ENCODE measurements at regions not wholly inside any gene's neighbourhood (a gene's known extent, or its start where the extent isn't known, plus 50 kb on each side); places are given as distances from the start of the nearest gene placed in this dataset.
A peak's percentile ranks its signal among the peaks of the same experiment; 100 is the strongest.

DNA sequence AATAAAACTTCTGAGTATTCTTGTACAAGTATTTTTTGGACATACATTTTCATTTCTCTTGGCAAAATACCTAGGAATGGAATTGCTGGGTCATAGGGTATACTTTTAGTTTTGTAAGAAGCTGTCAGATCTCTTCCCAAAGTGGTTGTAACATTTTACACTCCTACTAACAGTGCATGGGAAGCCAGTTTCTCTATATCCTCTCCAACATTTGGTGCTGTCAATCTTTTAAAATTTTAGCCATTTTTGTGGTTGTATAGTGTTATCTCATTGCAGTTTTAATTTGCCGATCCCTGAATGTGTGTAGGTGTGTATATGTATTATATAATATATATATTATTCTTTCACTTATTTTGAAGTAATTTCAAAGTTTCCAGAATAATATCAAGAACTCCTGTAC, 63.1 kb upstream of the TMEM178A start:
- no peaks in the 10 kb centered on the region for H3K36me3 ChIP-seq
- DNase-seq, result no peak
- TF ChIP-seq, protein P1, sequence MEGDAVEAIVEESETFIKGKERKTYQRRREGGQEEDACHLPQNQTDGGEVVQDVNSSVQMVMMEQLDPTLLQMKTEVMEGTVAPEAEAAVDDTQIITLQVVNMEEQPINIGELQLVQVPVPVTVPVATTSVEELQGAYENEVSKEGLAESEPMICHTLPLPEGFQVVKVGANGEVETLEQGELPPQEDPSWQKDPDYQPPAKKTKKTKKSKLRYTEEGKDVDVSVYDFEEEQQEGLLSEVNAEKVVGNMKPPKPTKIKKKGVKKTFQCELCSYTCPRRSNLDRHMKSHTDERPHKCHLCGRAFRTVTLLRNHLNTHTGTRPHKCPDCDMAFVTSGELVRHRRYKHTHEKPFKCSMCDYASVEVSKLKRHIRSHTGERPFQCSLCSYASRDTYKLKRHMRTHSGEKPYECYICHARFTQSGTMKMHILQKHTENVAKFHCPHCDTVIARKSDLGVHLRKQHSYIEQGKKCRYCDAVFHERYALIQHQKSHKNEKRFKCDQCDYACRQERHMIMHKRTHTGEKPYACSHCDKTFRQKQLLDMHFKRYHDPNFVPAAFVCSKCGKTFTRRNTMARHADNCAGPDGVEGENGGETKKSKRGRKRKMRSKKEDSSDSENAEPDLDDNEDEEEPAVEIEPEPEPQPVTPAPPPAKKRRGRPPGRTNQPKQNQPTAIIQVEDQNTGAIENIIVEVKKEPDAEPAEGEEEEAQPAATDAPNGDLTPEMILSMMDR (IDR thresholded peaks at IDR 0.05), result no peak
- no peaks in the 10 kb centered on the region for H3K9me3 ChIP-seq
- no peak overlapping the region for H3K27ac ChIP-seq
- peaks cover 0 to 7% (median 1%) of the 10 kb centered on the region in 4 donors for H3K4me1 ChIP-seq
- H3K4me3 ChIP-seq, result no peak overlapping the region
- H3K27me3 ChIP-seq, result no peaks in the 10 kb centered on the region
- intact Hi-C loops (cut with DNase I; ENCODE audit: low total_unique reads), result no loop called here

DNA sequence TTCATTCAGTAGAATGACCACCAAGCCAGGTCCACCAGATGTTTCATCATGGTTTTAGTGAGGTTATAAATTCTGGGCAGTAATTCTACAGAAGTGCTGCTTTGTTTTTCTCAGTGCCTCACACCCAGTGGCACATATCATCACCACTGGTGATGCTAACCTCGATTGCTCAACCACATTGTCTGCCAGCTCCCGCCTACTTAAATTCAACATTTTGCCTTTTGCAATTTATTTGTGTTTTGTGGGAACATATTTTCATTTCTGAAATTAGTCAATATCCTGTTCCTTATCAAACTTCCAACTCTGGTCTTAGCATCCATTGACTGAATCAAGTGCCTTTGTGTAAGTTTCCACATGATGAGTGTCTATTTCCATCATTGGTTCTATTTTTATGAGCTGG, 62.3 kb upstream of the TMEM178A start:
- H3K9me3 ChIP-seq, result no peaks in the 10 kb centered on the region
- peaks cover 0 to 15% (median 8%) of the 10 kb centered on the region in 4 donors for H3K4me1 ChIP-seq
- no peak for DNase-seq
- H3K27me3 ChIP-seq, result no peaks in the 10 kb centered on the region
- TF ChIP-seq, protein P1 (IDR thresholded peaks at IDR 0.05), result no peak
- H3K4me3 ChIP-seq, result no peak overlapping the region
- intact Hi-C loops (cut with DNase I; ENCODE audit: low total_unique reads), result no loop called here
- H3K36me3 ChIP-seq, result no peaks in the 10 kb centered on the region
- no peak overlapping the region for H3K27ac ChIP-seq

DNA sequence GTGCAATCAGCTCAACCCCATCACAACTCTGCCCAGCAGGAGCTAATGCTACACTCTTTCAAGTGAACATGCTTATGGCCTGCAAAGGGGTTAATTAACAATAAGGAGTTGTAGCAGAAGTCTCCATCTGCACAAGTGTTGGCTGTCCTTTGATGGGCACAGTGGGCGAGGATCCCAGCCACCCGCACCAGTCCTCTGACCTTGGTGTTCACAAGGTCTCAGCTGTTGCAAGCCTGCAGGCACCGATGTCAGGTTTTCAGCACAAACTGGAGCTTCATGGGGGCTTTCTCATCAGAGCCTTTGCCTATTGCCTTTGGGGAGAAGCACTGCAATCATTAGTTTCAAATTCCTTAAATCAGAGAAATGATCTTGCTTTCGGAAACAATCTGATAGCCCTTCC, 60.9 kb upstream of the TMEM178A start:
- H3K36me3 ChIP-seq, result no peaks in the 10 kb centered on the region
- no peak for DNase-seq
- no peaks in the 10 kb centered on the region for H3K9me3 ChIP-seq
- no peaks in the 10 kb centered on the region for H3K27me3 ChIP-seq
- H3K27ac ChIP-seq, result no peak overlapping the region
- H3K4me1 ChIP-seq, result peaks cover 0 to 26% (median 17%) of the 10 kb centered on the region in 4 donors
- intact Hi-C loops (cut with DNase I; ENCODE audit: low total_unique reads), result no loop called here
- H3K4me3 ChIP-seq, result no peak overlapping the region
- TF ChIP-seq, protein P1 (IDR thresholded peaks at IDR 0.05), result no peak

DNA sequence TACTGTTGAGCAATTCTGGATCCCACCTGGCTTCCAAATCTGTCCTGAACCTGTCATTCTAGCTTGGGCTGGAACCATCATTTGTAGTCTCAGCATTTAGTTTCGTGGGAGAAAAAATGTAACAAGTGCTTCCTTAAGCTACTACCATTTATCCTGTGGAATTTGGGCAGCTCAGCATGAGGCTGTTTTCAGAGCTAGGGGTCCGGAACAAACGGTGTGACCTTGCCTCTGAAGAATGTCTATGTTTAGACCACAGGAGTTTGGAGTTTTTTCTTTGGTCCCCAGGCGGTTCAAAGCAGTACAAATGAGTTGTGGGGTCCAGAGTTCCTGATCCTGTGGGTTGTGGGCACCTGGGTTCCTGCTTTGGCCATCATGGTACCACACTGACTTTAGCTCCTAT, 59.1 kb upstream of the TMEM178A start:
- H3K9me3 ChIP-seq, result no peaks in the 10 kb centered on the region
- no peaks in the 10 kb centered on the region for H3K27me3 ChIP-seq
- TF ChIP-seq, protein P1 (IDR thresholded peaks at IDR 0.05), result no peak
- H3K4me1 ChIP-seq, result peaks cover 0 to 26% (median 17%) of the 10 kb centered on the region in 4 donors
- H3K4me3 ChIP-seq, result no peak overlapping the region
- H3K27ac ChIP-seq, result no peak overlapping the region
- DNase-seq, result no peak
- intact Hi-C loops (cut with DNase I; ENCODE audit: low total_unique reads), result no loop called here
- H3K36me3 ChIP-seq, result no peaks in the 10 kb centered on the region

DNA sequence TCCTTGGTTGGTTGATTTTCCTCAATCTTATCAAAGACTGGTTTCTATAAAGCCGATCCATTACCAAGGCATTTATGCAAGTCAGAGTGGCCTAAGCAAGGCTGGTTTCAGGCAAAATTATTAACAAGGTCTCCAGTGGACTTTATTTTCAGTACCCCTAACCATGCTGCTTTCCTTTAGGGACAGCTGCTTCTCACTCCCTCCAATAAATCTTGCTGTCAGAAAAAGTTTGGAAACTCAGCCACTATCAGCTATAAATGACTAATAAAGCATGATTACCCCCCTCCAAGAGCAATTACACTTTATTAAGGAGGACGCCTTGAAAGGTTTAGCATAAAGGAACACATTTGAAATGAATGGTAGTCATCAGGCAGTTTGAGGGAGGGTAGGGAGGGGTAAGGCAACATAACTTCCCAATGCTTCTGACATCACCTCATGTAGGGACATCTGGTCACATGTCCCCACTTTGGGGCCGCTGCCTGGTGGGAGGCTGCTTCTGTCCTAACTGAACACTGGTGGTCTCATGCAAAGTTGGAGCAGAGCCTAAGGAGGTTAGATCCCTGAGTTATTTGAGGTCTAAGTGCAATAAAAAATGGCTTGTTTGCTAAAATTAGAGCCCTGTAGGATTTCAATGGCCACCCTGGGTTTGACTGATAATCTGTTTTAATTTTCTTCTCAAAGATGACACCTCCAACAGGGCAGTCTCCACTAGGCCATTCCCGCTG, 58.0 kb upstream of the TMEM178A start:
- no peak overlapping the region for H3K27ac ChIP-seq
- TF ChIP-seq, protein P1 (IDR thresholded peaks at IDR 0.05), result no peak
- intact Hi-C loops (cut with DNase I; ENCODE audit: low total_unique reads), result no loop called here
- H3K27me3 ChIP-seq, result no peaks in the 10 kb centered on the region
- H3K4me3 ChIP-seq, result no peak overlapping the region
- no peaks in the 10 kb centered on the region for H3K36me3 ChIP-seq
- peaks cover 0 to 26% (median 17%) of the 10 kb centered on the region in 4 donors for H3K4me1 ChIP-seq
- no peaks in the 10 kb centered on the region for H3K9me3 ChIP-seq
- no peak for DNase-seq

DNA sequence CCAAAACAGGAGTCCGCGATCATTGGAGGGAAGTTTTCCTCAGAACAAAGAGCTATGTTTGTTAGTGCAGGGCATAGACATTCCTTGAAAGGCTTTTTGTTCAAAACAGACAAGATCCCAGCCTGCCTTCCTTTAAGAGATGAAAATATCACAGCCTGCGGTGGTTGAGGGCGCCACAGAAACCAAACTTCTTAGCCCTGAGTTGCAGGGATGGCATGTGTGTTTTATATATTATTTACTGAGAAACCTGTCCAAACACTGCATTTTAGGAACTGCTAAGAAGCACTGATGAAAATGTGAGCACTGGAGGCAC, 57.5 kb upstream of the TMEM178A start:
- H3K27ac ChIP-seq, result peak overlapping the region in 1 of 2 donors; percentile 37
- DNase-seq, result no peak

More for the DNA sequence above, 57.5 kb upstream of the TMEM178A start:
- Histone ChIP-seq H3K27me3 (no peaks in the 10 kb centered on the region), H3K4me1 (peaks cover 0 to 26% (median 17%) of the 10 kb centered on the region in 4 donors), H3K9me3 (no peaks in the 10 kb centered on the region), H3K4me3 (no peak overlapping the region), H3K36me3 (no peaks in the 10 kb centered on the region)
- intact Hi-C loops (cut with DNase I; ENCODE audit: low total_unique reads), result no loop called here
- TF ChIP-seq, protein P1 (IDR thresholded peaks at IDR 0.05), result no peak
